LNCaP clone FGC (cell line): ENCODE measurements at regions not wholly inside any gene's neighbourhood (a gene's known extent, or its start where the extent isn't known, plus 50 kb on each side); places are given as distances from the start of the nearest gene placed in this dataset.

Experiments used
- DNase-seq: peaks from one replicate; pipeline ENCODE4 v3.0.0-alpha.2; 2011; ENCODE audit warnings: low read depth
- H3K4me3 ChIP-seq: 2 replicates; pipeline ENCODE4 v1.5.1; 2011; ENCODE audit warnings: mild to moderate bottlenecking, low read depth, low read length, control low read depth
- TF ChIP-seq, protein P1 (sequence below): IDR thresholded peaks from 2 replicates; pipeline ENCODE4 v1.5.1; 2012; ENCODE audit warnings: mild to moderate bottlenecking; ENCODE audit not compliant: control insufficient read depth, insufficient read depth; ENCODE audit errors: extremely low read depth

DNA sequence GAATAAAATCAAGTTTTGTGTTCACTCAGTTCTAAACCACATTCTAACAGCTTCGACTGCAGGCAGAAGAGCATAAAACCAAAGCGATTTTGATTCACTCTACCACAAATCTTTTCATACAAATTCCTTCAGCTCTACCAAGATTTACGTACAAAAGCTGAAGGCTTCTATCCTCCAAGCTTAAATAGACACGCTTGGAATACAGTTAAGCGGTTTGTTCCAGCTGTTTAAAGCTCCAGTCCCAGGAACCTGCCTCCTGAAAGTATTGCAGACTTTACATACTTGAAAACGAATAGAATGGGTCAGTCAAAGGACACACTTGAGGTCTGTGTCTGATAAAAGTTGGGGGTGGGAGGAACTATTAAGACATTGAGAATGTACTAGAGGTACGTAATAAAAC, 102.9 kb downstream of the MPP7 start:
- no peak for DNase-seq
- TF ChIP-seq, protein P1, sequence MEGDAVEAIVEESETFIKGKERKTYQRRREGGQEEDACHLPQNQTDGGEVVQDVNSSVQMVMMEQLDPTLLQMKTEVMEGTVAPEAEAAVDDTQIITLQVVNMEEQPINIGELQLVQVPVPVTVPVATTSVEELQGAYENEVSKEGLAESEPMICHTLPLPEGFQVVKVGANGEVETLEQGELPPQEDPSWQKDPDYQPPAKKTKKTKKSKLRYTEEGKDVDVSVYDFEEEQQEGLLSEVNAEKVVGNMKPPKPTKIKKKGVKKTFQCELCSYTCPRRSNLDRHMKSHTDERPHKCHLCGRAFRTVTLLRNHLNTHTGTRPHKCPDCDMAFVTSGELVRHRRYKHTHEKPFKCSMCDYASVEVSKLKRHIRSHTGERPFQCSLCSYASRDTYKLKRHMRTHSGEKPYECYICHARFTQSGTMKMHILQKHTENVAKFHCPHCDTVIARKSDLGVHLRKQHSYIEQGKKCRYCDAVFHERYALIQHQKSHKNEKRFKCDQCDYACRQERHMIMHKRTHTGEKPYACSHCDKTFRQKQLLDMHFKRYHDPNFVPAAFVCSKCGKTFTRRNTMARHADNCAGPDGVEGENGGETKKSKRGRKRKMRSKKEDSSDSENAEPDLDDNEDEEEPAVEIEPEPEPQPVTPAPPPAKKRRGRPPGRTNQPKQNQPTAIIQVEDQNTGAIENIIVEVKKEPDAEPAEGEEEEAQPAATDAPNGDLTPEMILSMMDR = no peak
- H3K4me3 ChIP-seq = no peak overlapping the region

DNA sequence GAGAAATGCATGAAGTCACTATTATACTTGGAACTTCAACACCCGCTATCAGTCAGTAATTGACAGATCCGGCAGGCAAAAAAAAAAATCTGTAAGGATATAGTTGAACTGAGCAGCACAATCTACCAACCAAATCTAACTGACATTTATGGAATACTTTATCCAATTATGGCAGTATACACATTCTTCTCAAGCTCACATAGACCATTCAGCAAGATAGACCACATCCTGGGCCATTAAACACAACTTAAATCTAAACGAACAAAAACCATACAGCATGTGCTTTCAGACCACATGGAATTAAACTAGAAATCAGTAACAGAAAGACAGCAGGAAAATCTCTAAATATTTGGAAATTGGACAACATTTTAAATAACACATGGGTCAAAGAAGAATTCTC, 112.7 kb downstream of the MPP7 start:
- no peak overlapping the region for H3K4me3 ChIP-seq
- no peak for DNase-seq
- TF ChIP-seq, protein P1 = no peak

DNA sequence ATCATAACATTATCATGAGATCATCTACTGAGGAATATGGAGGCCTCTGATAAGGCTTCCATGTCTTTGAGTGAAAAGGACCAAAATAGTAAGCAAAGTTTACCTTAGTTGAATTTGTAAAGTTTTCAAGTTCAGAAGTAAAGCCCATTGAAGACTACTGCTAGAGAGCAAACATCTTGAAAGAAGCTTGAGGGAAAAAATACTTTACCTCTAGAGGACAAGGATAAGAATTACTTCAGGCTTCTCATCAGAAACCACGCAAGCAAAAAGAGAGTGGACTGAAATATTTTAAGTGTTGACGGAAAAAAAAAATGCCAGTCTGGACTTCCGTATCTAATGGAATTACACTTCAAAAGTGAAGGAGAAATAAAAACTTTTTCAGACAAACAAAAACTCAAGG, 114.3 kb downstream of the MPP7 start:
- TF ChIP-seq, protein P1 = no peak
- no peak for DNase-seq
- H3K4me3 ChIP-seq = no peak overlapping the region

DNA sequence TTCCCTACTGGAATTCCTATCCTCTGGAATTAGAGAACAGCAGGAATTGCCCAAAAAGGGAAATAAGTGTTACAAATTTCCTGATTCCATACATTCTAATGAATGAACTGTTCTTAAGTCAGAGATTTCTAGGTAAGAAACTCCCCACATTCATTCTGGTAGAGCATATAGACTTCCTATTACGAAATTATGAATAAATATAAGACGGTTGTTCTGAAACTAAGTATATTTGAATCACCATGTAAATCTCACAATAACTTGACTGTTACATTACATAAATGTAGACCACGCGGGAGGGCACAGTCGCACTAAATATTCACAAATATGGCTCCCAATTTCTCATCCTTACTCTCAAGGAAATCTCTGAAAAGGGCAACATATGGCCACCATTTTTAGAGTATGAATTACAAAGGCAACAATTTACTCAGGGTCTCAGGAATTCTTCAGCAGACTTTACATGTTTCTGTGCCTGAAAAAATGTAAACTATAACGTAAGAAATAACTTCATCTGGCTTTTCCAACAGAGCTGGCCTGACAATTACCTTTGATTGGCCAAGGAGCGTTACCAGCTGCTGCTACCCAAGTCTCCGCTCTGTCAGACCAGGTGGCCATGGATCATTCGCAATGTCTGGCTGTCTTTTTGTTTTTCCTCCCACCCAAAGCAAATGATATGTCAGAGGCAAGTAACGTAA, 115.8 kb downstream of the MPP7 start:
- TF ChIP-seq, protein P1 = no peak

DNA sequence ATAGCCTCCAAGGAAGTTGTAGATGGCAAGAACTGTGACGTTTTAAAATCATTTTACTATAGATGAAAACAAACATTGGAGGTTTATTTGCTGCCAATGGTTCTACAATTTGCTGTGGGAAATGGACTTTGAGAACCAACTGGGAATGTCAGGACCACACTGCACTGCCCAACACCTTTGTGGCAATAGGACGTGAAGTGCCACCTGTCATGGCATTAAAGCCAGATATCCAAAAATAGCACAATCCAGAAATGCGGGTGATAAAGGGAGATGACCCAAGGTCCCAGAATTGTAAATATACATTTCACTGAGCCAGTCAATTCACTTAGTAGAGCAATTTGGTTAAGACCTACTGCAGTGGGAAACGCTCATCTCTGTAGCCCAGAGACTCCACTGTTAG, 116.4 kb downstream of the MPP7 start:
- DNase-seq = no peak
- TF ChIP-seq, protein P1 = no peak
- H3K4me3 ChIP-seq = no peak overlapping the region

More for the DNA sequence above, 115.8 kb downstream of the MPP7 start:
- DNase-seq = no peak
- no peak overlapping the region for H3K4me3 ChIP-seq

DNA sequence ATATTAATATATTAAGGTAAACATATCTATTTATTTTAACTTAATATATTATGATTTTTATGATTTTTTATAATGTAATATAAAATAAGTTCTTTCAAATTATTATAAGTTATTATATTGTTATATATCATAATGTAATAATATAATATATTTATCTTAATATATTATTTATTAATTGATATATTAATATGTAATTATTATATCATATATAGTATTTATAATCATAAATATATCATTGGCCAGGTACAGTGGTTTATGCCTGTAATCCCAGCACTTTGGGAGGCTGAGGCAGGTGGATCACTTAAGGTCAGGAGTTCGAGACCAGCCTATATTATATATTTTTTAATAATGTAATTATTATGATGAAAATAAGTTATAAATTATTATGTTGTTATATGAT, 118.1 kb downstream of the MPP7 start:
- TF ChIP-seq, protein P1 = no peak

DNA sequence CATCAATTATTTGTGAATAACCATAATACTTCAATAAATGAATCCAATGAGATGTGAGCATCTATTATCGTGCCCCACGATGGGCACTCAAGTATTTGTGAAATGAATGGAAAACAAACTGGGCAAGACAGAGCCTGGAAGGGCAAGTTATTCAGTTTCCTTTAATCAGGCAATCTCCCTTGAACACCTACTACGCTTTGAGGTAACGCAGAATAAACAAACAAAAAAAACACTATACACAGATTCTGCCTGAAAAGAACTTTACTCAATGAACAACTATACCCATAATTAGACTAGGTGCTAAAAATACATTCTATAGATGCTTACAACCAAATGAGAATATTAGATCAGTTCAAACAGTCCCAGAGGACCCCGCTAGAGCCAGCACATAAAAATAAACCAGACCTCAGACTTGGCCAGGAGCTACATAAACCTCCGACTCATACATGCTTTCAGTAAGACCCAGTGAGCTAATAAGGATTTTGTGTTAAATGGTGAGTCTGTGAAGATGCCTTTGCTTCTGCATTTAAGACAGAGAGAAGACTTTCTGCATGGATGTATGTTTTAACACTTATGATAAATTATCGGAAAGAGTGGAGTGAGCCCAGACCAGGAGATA, 121.3 kb downstream of the MPP7 start:
- DNase-seq = no peak
- no peak overlapping the region for H3K4me3 ChIP-seq
- TF ChIP-seq, protein P1 = no peak

More for the DNA sequence above, 118.1 kb downstream of the MPP7 start:
- no peak for DNase-seq
- H3K4me3 ChIP-seq = no peak overlapping the region
